HG02840 (cell line): ENCODE measurements at regions not wholly inside any gene's neighbourhood (a gene's known extent, or its start where the extent isn't known, plus 50 kb on each side); places are given as distances from the start of the nearest gene placed in this dataset.
"Not testable (repeated sequence)": the region's sequence is repeated elsewhere in the genome, so short reads cannot be mapped to it uniquely, and the experiment has no call there.

ENCODE experiments used
- ATAC-seq: cut with Tn5 transposase; IDR thresholded peaks from one replicate; pipeline ENCODE4 v1.9.1; 2021; ENCODE audit warnings: mild to moderate bottlenecking, moderate library complexity, moderate number of reproducible peaks; ENCODE audit not compliant: unreplicated experiment, low FRiP score

GRCh38 chr3:152208439-152208838, 60.3 kb upstream of the MBNL1 start:
- no peak for ATAC-seq

- ATAC-seq = no peak
Observed at GRCh38 chr3:152209060-152209459, 59.7 kb upstream of the MBNL1 start.

- no peak for ATAC-seq
Observed at GRCh38 chr3:152209776-152210175, 59.0 kb upstream of the MBNL1 start.

- ATAC-seq = no peak
Observed at GRCh38 chr3:152210697-152211096, 58.0 kb upstream of the MBNL1 start.

GRCh38 chr3:152211655-152212054, 57.1 kb upstream of the MBNL1 start:
- no peak for ATAC-seq

GRCh38 chr3:152213203-152213602, 55.5 kb upstream of the MBNL1 start:
- no peak for ATAC-seq

GRCh38 chr3:152213938-152214337, 54.8 kb upstream of the MBNL1 start:
- ATAC-seq = no peak

GRCh38 chr3:152216960-152217865, 51.5 kb upstream of the MBNL1 start:
- not testable (repeated sequence) for ATAC-seq

GRCh38 chr3:152218602-152219001, 50.1 kb upstream of the MBNL1 start:
- no peak for ATAC-seq
